GM19397 (cell line): ENCODE measurements at regions not wholly inside any gene's neighbourhood (a gene's known extent, or its start where the extent isn't known, plus 50 kb on each side); places are given as distances from the start of the nearest gene placed in this dataset.
"Not testable (repeated sequence)": the region's sequence is repeated elsewhere in the genome, so short reads cannot be mapped to it uniquely, and the experiment has no call there.

ENCODE experiments used
- ATAC-seq: cut with Tn5 transposase; IDR thresholded peaks from one replicate; pipeline ENCODE4 v1.9.1; 2021; ENCODE audit warnings: mild to moderate bottlenecking, moderate library complexity; ENCODE audit not compliant: unreplicated experiment

- no peak for ATAC-seq
Observed at GRCh38 chr2:160721089-160722040, 227.8 kb upstream of the RBMS1 start.

- no peak for ATAC-seq
Observed at GRCh38 chr2:160726046-160726445, 232.4 kb upstream of the RBMS1 start.

- ATAC-seq, result no peak
Observed at GRCh38 chr2:160730296-160730995, 236.8 kb upstream of the RBMS1 start.

GRCh38 chr2:160731415-160731814 lies 237.8 kb upstream of the RBMS1 start:
- ATAC-seq, result no peak

GRCh38 chr2:160731856-160732255 lies 238.2 kb upstream of the RBMS1 start:
- no peak for ATAC-seq

GRCh38 chr2:160735696-160736095 lies 242.1 kb upstream of the RBMS1 start:
- no peak for ATAC-seq

- ATAC-seq, result no peak
Observed at GRCh38 chr2:160736148-160737028, 242.8 kb upstream of the RBMS1 start.

- no peak for ATAC-seq
Observed at GRCh38 chr2:160737247-160737646, 243.6 kb upstream of the RBMS1 start.

GRCh38 chr2:160741271-160741670 lies 247.7 kb upstream of the RBMS1 start:
- no peak for ATAC-seq

- ATAC-seq, result no peak
Observed at GRCh38 chr2:160741815-160742214, 248.2 kb upstream of the RBMS1 start.

GRCh38 chr2:160742667-160743066 lies 249.1 kb upstream of the RBMS1 start:
- ATAC-seq, result no peak

- no peak for ATAC-seq
Observed at GRCh38 chr2:160747501-160748170, 254.0 kb upstream of the RBMS1 start.

- no peak for ATAC-seq
Observed at GRCh38 chr2:160751021-160751420, 257.4 kb upstream of the RBMS1 start.

- ATAC-seq, result no peak
Observed at GRCh38 chr2:160752475-160753330, 259.1 kb upstream of the RBMS1 start.

- ATAC-seq, result no peak
Observed at GRCh38 chr2:160753331-160753654, 259.7 kb upstream of the RBMS1 start.

- no peak for ATAC-seq
Observed at GRCh38 chr2:160753960-160754359, 260.4 kb upstream of the RBMS1 start.

GRCh38 chr2:160756481-160756880 lies 262.9 kb upstream of the RBMS1 start:
- no peak for ATAC-seq

GRCh38 chr2:160762493-160763128 lies 269.0 kb upstream of the RBMS1 start:
- not testable (repeated sequence) for ATAC-seq

GRCh38 chr2:160783474-160783873 lies 289.9 kb upstream of the RBMS1 start:
- ATAC-seq, result no peak
